ENCODE measurements at regions not wholly inside any gene's neighbourhood (a gene's known extent, or its start where the extent isn't known, plus 50 kb on each side); places are given as distances from the start of the nearest gene placed in this dataset.
"Not testable (repeated sequence)": the region's sequence is repeated elsewhere in the genome, so short reads cannot be mapped to it uniquely, and the experiment has no call there.

DNA sequence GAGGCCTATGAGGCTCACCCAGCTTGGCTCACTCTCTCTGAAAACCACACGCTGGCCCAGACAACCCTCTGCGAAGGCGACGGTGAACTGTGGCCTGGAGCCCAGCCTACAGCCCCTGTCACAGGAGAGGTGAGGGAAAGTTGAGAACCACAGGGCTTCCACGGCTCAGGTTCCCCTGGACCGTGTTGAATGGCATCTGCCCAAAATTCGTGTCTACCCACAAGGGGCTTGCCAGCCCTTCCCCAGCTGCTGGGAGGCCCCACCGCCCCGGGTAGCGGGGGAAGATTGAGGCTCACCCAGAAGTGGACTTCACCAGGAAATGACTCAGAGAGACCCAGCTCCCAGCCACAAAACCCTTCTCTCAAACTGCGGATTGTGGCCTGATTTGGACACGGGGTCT lies 197.1 kb downstream of the CTTN start:
- no peak for DNase-seq

DNA sequence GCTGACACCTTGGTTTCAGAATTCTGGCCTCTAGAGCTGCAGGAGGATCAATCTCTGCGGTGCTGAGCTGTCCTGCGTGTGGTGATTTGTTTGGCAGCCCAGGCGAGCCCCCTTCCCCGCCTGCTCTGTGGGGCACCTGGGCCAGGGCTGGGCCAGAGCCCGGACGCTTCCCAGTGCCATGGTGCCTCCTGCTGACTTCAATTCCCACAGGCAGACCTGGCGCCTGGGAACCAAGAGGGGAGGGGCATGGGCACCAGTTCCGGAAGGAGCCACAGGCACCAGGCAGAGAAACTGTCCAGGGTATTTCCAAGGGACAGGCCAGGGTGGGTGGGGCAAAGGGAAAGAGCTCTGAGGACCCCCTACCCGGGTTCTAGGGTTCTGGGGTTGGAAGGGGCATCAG lies 197.8 kb downstream of the CTTN start:
- DNase-seq = no peak

DNA sequence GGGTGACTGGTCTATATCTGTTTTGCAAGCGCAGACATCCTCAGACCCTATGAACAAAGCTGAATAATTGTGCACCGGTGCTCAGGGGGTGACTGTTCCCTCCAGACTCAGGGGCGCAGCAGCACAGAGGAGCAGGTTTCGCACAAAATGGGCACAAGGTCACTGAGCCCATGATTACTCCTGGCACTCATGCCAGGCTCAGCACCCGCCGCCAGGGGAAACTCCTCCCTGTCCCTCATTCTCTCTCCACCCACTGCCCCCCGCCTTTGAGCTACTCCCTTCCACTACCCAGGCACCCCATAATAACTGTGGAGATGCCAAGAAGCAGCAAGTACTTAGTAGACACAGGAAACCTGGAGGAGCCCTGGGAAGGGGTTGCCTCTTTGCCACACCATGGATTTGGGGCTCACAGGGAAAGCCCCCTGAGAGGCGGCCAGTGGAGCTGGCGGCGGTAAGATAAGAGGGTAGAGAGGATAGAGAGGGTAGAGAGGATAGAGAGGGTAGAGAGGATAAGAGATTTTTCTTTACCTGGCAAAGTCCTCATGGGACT lies 198.8 kb downstream of the CTTN start:
- no peak for DNase-seq

DNA sequence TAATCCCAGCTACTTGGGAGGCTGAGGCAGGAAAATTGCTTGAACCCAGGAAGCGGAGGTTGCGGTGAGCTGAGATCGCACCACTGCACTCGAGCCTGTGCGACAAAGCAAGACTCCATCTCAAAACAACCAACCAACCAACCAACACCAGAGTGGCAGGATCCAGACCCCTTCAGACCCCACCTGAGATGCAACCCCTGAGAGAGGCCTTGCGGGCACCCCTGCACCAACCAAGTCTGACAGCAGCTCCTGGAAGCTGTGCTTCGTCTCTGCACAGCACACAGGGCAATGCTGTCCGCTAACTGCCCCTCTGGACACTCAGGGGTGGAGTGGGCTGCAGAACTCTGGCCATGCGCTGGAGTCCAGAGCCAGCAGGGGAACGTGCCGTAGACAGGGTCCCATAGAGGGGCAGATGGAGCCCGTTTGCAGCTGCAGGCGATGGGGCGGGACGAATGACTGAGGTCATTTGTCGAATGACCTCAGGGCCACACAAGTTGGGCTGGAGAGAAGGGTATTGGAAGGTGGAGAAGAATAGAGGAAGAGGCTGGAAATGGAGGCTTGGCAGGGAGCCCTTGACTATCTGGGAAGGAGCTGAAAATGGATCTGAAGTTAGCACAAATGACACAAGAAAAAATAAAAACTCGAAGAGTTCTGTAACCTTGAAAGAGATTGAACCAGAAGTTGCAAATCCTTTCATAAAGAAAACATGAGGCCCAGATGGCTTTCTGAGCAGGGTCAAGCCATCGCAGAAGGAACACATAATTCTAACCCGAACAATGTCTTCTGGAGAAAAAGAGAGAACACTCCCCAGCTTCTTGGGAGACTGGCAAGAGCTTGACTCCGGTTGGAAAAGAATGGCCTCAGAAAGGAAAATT lies 199.7 kb downstream of the CTTN start:
- no peak for DNase-seq

DNA sequence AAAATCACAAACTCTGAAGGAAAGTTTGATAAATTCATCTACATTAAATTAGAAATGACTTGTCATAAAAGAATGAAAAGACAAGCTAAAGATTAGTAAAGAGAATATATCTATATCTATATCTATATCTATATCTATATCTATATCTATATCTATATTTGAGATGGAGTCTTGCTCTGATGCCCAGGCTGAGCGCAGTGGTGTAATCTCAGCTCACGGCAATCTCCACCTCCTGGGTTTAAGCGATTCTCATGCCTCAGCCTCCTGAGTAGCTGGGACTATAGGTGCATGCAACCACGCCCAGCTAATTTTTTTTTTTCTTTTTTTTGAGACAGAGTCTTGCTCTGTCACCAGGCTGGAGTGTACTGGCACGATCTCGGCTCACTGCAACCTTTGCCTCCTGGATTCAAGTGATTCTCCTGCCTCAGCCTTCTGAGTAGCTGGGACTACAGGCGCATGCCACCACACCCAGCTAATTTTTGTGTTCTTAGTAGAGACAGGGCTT lies 202.6 kb downstream of the CTTN start:
- DNase-seq = not testable (repeated sequence)

DNA sequence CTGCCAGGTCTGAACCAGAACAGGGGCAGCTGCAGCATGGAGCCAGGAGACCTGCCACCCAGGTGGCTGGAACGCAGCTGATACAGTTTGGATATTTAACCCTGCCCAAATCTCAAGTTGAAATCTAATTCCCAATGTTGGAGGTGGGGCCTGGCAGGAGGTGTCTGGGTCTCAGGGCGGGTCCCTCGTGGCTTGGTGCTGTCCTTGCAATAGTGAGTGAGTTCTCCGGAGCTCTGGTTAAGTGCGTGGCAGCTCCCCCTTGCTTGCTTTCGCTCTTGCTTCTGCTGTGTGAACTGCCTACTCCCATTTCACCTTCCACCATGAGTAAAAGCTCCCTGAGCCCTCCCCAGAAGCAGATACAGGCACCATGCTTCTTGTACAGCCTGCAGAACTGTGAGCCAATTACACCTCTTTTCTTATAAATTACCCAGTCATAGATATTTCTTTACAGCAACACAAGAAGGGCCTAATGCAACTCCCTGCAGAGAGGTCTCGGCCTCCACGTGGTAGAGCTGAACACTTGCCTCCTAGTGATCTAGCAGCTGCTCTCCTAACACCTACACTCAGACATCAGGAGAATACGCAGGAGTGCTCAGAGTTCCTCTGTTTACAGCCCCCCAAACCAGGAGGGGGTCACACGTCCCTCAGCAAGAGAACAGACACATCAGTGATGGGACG lies 203.7 kb downstream of the CTTN start:
- DNase-seq = no peak

DNA sequence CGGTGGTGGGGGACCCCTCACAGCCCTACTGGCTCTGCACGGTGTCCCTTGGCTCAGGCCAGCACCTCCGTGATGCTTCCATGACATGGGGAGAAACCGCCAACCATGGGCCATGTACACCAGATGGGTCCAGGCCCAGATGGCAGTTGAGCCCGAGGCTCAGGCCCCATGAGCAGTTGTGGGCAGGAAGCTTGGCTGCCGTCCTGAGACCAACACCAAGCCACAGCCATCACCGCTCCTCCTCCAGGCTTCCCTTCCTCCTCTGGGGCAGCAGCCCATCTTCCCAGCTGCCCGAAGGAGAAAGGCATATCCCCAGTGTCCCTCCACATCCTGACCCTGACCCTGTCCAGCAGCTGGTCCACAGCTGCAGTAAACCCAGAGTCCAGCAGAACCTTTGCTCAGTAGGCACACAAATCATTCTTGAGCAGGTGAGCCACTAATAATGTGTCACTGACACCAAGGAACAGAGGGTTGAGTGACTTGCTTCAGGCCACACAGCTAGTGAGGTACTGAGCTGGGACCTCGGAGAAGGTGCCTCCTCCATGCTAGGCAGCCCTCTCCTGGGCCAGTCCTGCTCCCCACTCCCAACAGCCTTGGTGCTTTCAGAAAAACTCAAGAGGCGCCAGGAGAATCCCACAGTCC lies 204.9 kb downstream of the CTTN start:
- DNase-seq = no peak

DNA sequence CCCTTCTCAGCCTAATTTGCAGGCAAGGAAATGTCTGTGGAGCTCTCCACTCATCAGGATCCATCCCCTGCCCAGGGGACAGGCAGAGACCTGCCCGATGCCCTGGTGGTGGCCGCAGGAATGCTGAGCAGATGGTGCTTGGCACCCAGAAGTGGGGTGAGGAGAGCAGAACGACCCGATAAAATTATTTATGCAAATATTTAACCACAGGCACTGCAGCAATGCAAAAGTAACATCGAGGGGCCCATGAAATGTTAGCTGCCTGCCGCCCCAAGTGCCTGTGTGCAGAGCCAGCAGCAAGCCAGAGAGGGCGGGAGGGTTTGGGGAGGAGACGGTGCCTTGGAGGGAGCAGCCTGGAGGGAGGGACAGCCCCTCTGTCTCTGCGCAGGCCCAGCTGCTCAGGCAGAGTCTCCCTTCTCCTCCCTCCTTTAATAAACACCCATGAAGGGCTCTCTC lies 205.5 kb downstream of the CTTN start:
- no peak for DNase-seq

DNA sequence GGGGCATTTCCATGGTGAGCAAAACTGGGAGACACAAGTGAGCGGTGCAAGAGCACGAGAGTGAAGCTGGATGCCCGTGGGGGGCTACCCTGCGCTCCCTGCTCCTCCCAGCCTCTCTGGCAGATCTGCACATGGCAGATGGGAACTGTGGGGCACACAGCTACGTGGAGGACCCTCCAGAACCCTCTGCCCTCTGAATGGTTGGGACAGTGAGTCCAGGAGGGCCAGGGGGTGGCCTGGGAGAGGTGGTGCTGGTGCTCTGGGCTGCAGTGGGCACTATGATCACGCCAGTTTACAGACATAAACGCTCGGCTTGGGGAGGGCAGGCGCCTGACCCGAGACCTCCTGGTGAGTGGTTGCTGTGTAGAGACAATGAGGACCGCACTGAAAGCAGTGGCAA lies 205.9 kb downstream of the CTTN start:
- no peak for DNase-seq

DNA sequence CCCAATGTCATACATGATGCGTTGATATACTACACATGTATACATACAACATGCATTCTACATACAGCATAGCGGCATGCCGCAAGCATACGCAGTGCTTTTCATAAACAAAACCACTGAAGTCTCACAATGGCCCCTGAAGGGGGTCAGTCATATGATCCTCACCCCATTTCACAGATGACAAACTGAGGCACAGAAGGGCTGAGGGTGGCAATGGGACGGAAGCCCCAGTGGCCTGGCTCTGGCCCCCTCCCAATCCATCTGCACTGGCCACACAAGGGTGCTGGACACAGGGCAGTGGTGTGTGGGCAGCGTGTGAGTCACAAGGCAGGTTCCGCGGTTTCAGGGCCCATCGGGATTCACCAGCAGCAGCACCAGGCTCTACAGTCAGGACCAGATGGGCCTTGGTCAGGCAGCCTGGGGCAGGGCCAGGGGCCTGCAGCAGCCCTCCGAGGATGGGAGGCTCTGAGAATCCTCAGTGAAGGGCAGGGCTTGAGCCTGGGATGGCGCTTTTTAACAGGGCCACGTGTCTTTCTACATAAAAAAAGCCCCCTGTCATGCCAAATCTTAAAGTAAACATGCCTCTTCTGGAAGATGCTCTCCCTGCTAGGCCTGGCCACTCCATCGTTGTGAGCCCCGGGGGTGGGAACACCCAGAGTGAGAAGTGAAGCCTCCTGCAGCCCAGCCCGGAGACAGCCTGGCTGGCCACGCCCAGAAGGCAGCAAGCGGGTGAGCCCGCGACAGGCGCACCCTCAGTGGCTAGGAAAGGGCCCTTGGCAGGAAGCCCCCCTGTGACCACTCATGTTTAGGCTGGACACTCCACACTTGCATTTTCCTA lies 206.5 kb downstream of the CTTN start:
- DNase-seq = no peak

DNA sequence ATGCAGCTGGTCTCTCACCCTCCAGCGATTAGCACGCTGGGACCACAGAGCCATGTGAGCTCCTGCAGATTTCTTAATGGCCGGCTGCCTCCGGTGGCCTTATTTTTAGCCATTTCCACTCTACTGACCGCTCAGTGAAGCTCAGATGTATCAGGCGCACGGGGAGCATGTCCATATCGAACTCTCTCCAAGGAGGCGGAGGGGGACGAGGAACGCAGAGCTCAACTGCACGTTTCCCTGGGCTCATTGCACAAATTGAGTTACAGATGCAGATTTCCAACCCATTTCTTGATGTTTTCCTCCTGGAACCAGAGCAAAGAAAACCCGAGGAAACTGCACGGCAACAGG lies 207.1 kb downstream of the CTTN start:
- no peak for DNase-seq

DNA sequence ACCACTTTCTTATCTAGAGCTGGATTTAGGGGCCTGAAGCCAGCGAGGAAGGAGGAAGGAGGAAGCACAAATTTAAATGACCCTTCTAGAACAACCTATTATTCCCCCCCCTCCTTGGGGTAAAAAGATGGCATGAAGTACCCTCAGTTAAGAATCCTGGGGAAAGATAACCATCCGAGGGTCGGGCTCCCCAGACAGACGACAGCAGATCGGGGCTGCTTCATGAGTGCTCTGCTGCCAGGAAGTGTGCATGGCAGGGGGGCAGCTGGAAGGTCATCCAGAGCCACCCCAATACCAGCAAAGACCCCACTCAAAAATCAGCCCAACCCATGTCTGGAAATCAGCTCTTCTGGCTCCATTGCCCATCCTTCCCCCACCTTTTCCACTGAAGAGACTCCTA lies 207.5 kb downstream of the CTTN start:
- no peak for DNase-seq

DNA sequence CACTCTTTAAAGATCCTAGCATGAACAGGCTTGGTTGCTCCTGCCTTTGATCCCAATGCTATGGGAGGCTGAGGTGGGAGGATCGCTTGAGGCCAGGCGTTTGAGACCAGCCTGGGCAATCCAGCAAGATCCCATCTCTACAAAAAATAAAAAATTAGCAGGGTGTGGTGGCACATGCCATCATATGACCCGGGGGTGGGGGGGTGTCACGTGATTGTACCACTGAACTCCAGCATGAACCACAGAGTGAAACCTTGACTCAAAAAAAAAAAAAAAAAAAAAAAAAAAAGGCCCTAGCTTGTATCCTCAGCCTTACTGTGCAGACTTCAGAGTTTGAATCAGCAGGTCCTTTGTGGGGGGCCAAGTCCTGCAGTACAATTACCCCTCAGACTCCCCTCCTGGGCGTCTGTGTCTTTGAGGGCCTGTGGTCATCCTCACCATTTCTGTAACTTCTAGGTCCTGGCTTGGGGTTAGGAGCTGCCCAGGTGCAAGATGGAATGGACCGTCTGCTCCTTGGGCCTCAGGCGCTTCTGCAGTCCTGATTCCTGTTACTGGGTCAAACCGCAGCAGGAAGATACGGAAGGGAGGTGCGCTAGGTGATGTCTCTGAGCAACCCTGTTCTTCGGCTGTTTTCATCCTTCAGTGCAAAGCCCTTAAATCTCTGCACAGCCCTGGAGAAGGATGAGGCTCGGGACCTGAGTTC lies 208.1 kb downstream of the CTTN start:
- DNase-seq = no peak

DNA sequence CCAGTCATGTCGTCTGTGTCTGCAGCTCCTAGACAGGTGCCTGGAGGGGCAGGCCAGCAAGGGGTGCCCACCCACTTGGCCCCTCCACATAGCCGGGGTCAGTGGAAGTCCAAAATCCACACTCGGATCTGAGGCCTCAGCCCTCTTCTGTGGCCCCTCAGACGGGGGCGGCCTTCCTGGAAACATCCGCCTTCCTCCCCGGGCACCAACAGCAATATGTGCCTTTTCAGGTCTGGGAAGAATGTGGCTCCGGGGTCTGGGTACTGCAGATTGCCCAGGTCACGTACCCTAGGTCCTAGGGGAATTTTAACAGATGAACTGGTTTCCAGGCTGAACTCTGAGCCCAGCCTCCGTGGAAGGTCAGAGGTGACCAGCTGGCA lies 208.6 kb downstream of the CTTN start:
- no peak for DNase-seq

DNA sequence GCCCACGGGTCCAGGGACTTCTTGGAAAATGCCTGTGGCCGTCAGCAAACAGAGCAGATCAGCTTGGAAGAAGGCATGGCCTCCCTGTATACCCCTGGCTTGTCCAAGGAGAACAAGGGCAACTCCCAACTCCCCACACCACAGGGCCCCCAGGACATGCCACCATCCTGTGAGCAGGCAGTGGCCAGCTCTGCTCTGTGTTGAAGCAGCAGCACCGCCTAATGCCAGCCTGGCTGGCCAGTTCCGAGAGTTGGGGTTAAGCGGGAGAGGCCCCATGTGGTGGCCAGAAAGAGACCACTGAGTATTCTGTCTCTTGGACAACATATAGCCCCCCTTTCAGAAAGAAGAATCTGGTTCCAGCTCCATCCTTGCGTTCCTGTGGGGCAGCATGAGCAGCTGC lies 209.2 kb downstream of the CTTN start:
- DNase-seq = no peak

DNA sequence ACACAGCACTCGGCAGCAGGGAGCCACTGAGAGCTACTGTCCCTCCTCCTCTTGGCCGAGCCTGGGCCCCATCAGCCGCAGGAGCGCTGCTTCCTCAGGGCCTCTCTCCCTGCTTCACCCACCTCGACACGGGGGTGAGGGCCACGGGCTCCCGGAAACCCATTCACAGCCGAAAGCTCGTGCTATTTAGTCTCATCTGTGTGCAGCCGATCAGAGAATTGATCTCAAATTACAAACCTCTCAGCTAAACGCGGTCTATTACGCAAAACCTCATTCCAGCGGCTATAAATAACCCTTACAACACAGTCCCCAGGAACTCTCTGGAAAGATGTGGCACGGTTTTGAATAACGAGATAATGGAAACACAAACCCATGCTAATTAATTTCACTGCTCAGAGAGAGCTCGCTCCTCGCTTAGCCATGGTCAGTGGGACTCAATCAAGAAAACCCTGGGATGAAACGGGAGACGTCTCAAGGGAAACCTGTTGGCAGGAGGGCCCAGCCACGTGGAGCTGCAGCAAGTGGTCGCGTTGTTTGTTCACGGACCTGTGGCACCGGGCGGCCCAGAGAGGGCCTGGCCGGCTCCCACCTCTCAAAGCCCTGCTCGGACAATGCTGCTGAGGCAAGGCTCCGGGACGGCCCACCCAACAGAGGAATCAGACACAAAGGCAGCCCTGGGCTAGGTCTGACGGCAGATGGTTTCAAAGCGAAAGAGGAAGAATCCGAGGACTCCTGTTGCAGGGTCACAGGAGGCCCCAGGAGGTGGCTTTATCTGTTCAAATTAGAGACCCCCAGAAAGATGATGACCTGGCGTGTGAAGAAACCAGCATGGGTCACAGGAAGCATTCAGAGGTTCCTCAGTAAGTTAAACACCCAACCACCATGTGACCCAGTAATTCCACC lies 210.5 kb downstream of the CTTN start:
- no peak for DNase-seq

DNA sequence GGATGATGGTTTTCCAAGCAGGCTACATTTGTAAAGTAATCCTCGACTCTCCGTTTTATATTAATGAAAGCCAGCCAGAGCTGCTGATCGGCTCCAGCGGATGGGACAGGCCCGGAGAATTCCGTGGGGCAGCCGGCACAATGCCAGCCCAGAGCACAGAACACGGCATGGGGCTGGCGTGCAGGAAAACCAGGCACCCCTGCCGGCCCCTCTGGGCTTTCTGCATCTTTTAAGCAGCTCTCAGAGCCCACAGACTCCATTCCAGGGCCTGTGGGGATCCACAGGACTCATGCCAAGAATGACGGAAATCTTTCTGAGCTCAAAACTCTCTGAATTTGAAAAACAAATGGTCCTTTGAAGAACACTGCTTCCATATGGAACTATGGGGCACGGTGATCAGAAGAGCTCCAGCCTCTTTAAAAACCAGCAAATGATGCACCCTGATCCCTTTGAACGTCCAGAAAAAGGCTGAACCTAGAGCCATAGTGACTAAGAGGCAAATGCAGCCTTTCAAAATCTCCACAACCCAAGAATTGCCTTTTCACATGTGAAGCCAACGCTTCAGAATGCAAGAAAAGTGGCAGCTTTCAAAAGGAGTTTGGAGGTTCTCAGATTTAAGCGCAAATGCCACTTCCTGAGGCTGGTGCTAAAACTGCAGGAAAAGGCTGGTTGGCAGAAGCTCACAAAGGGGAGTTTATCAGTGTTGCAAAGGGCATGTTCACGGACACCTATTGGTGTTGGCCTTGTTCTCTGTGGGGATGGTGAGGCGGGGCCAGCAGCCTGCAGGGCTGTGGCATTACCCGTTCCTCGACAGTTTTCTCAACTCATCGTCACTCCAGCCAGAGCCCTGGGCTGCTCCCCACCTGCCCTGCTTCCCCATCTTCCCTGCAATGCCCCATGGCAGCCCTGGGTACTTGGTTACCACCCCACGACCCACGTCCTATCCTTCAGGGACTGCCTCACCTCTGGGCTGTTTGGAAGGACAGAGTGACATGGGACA lies 212.5 kb downstream of the CTTN start:
- no peak for DNase-seq

DNA sequence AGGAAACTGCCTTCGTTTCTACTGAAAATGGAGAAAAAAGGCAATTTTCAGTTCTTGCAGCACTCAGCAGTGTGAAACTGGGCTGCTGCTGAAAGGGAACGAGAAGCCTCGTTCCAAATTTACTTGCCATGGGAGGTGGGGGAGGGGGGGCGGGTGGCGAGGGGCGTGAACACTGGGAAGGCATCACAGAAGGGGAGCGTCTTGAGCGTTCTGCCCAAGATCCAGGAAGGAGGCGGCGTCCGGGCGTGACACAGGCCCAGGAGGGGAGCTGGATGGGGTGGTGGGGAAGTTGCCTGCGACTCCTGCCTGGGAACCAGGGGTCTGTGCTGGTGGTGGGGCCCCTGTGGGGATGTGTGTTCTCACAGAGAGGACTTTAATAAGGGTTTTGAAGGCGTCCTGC lies 213.5 kb downstream of the CTTN start:
- DNase-seq = no peak

DNA sequence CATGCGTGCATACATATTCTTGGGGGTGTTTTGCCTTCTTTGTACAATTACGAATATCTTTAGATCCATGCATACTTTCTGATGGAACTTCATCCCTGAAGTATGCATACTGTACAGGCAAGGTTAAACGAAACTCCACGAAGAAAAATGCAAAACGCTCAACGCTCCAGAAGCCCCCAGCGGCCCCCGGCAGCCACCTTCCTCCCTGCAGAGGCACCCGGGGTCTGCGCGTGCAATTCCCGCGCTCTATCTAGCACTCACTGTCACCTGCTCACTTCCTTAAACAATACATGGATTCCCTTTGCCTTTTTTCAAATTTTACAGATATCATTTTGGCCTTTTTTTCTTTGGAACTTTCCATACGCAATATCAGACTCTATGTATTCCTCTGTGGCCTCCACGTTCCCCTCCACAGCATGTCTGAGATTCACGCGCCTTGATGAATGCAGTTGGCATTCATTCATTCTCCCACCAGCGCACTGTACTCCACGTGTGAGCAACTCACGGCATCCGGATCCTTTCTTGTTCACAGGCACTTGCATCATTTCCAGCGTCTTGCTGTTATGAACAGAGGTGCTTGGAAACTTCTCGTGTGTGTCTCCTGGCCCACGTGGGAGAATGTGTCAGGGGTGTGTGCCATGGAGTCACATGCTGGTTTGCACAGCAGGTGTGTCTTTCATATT lies 214.3 kb downstream of the CTTN start:
- no peak for DNase-seq
